ENCODE measurements at regions not wholly inside any gene's neighbourhood (a gene's known extent, or its start where the extent isn't known, plus 50 kb on each side); places are given as distances from the start of the nearest gene placed in this dataset.
"Not testable (repeated sequence)": the region's sequence is repeated elsewhere in the genome, so short reads cannot be mapped to it uniquely, and the experiment has no call there.

DNA sequence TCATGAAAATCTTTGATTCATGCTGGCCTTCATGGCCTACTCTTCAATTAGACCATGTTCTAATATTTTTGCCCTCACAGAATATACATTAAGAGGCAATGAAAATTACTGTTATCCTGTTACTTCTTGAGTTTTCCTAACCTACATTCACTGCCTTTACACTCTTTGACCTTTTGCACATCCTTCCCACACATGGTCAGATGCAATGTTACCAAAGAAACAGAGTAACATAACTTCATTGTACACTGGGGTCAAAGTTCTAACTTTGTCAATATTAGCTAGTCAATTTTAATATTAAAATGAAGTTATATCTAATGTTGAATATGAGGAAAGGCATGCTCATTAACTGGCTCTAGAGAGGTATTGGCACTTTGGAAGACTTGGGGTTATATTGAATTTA is 284.8 kb downstream of the TEX13C start:
- Histone ChIP-seq H3K27me3 (ENCODE audit: insufficient read depth, low read length) (no peaks in the 10 kb centered on the region), H3K9me3 (ENCODE audit: low read length) (no peaks in the 10 kb centered on the region), H3K4me1 (ENCODE audit: insufficient read depth, low read length, severe bottlenecking) (no peaks in the 10 kb centered on the region)

GRCh38 chrX:125605145-125605544 is 285.5 kb downstream of the TEX13C start:
- no peak overlapping the region for H3K4me2 ChIP-seq (ENCODE audit: low read length)
- no peak overlapping the region for H3K27ac ChIP-seq (ENCODE audit: low read depth, low read length, poor library complexity, severe bottlenecking)
- H2AFZ ChIP-seq (ENCODE audit: low read length) = no peak overlapping the region
- H4K20me1 ChIP-seq (ENCODE audit: insufficient read depth, low read length) = no peaks in the 10 kb centered on the region
- H3K36me3 ChIP-seq (ENCODE audit: insufficient read depth, low read length) = no peaks in the 10 kb centered on the region
- no peak for TF ChIP-seq EZH2 (IDR thresholded peaks at IDR 0.05; ENCODE audit: borderline replicate concordance, low read length)
- TF ChIP-seq CTCF (IDR thresholded peaks at IDR 0.05; ENCODE audit: low read length) = no peak
- H3K79me2 ChIP-seq (ENCODE audit: insufficient read depth, low read length) = no peaks in the 10 kb centered on the region
- no peaks in the 10 kb centered on the region for H3K4me1 ChIP-seq (ENCODE audit: insufficient read depth, low read length, severe bottlenecking)
- H3K27me3 ChIP-seq (ENCODE audit: insufficient read depth, low read length) = no peaks in the 10 kb centered on the region
- H3F3A ChIP-seq (ENCODE audit: insufficient read depth, low read length) = no peaks in the 10 kb centered on the region
- no peaks in the 10 kb centered on the region for H3K9me2 ChIP-seq (ENCODE audit: low read depth, low read length)
- H3K9me3 ChIP-seq (ENCODE audit: low read length) = no peaks in the 10 kb centered on the region
- H3K9ac ChIP-seq (ENCODE audit: low read length) = no peak overlapping the region
- H3K4me3 ChIP-seq (ENCODE audit: low read depth, low read length, poor library complexity, severe bottlenecking) = no peak overlapping the region

More for the DNA sequence above, 284.8 kb downstream of the TEX13C start:
- H3K27ac ChIP-seq (ENCODE audit: low read depth, low read length, poor library complexity, severe bottlenecking) = no peak overlapping the region
- H3F3A ChIP-seq (ENCODE audit: insufficient read depth, low read length) = no peaks in the 10 kb centered on the region
- no peak overlapping the region for H2AFZ ChIP-seq (ENCODE audit: low read length)
- TF ChIP-seq EZH2 (IDR thresholded peaks at IDR 0.05; ENCODE audit: borderline replicate concordance, low read length) (no peak), CTCF (IDR thresholded peaks at IDR 0.05; ENCODE audit: low read length) (no peak)
- no peaks in the 10 kb centered on the region for H4K20me1 ChIP-seq (ENCODE audit: insufficient read depth, low read length)
- no peak overlapping the region for H3K4me2 ChIP-seq (ENCODE audit: low read length)
- no peak overlapping the region for H3K4me3 ChIP-seq (ENCODE audit: low read depth, low read length, poor library complexity, severe bottlenecking)
- H3K79me2 ChIP-seq (ENCODE audit: insufficient read depth, low read length) = no peaks in the 10 kb centered on the region
- H3K9me2 ChIP-seq (ENCODE audit: low read depth, low read length) = no peaks in the 10 kb centered on the region
- no peaks in the 10 kb centered on the region for H3K36me3 ChIP-seq (ENCODE audit: insufficient read depth, low read length)
- H3K9ac ChIP-seq (ENCODE audit: low read length) = no peak overlapping the region

DNA sequence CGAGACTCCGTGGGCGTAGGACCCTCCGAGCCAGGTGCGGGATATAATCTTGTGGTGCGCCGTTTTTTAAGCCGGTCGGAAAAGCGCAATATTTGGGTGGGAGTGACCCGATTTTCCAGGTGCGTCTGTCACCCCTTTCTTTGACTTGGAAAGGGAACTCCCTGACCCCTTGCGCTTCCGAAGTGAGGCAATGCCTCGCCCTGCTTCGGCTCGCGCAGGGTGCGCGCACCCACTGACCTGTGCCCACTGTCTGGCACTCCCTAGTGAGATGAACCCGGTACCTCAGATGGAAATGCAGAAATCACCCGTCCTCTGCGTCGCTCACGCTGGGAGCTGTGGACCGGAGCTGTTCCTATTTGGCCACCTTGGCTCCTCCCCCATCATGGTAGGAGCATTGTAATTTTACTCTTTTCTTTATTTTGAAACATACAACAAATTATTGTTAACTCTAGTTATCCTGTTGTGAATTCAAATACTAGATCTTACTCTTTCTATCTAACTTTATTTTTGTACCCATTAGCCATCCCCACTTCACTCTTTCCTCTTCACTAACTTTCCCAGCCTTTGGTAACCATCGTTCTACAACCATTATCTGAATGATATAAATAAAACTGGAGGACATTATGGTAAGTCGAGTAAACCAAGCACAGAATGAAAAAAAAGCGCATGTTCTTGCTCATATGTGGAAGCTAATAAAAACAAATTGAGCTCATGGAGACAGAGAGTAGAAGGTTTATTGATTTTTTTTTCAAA is 295.1 kb downstream of the TEX13C start:
- H3K4me2 ChIP-seq (ENCODE audit: low read length); H4K20me1 ChIP-seq (ENCODE audit: insufficient read depth, low read length); H3K27ac ChIP-seq (ENCODE audit: low read depth, low read length, poor library complexity, severe bottlenecking); H3K36me3 ChIP-seq (ENCODE audit: insufficient read depth, low read length); H2AFZ ChIP-seq (ENCODE audit: low read length); H3K79me2 ChIP-seq (ENCODE audit: insufficient read depth, low read length); H3K4me1 ChIP-seq (ENCODE audit: insufficient read depth, low read length, severe bottlenecking); H3K9me3 ChIP-seq (ENCODE audit: low read length); H3K9me2 ChIP-seq (ENCODE audit: low read depth, low read length); H3K27me3 ChIP-seq (ENCODE audit: insufficient read depth, low read length); H3F3A ChIP-seq (ENCODE audit: insufficient read depth, low read length); H3K4me3 ChIP-seq (ENCODE audit: low read depth, low read length, poor library complexity, severe bottlenecking); H3K9ac ChIP-seq (ENCODE audit: low read length): not testable (repeated sequence)
